Activated CD4-positive, alpha-beta memory T cell treated with anti-CD3 and anti-CD28 coated beads for 36 hours (primary cell): ENCODE measurements at regions not wholly inside any gene's neighbourhood (a gene's known extent, or its start where the extent isn't known, plus 50 kb on each side); places are given as distances from the start of the nearest gene placed in this dataset. TPM values are rescaled to one million over a fixed set of nuclear protein-coding genes. Genes with fewer than 3 reads are reported as not detected.

ENCODE experiments used
- microRNA-seq: library from miRNA; unstranded; fragments of <30 nt; microRNA quantifications from one replicate; pipeline ENCODE4 v1.2.0, GENCODE V29; 2022; ENCODE audit warnings: borderline number of aligned reads, borderline microRNAs expressed, borderline replicate concordance

Small RNA genes in the stretch of these regions (microRNA-seq; reads per million reads assigned to microRNA genes)
- gene MIR6724-3, result not detected
- gene MIR6724-4, result not detected
